Keratinocyte (primary cell): ENCODE measurements at regions not wholly inside any gene's neighbourhood (a gene's known extent, or its start where the extent isn't known, plus 50 kb on each side); places are given as distances from the start of the nearest gene placed in this dataset.

Source experiments
- DNase-seq: peaks from one replicate; pipeline ENCODE4 v3.0.0-alpha.2; 2011; ENCODE audit warnings: low read depth, missing footprints, low spot score
- FAIRE-seq: peaks from 2 replicates; lab custom pipeline; 2011; peaks lifted over from hg19 to GRCh38; lab: Jason Lieb, UNC
- H2AFZ ChIP-seq: 2 replicates; pipeline ENCODE4 v1.6.0; 2012; ENCODE audit warnings: low read length, control low read depth, inconsistent platforms; ENCODE audit not compliant: control insufficient read depth
- H3K27ac ChIP-seq: 2 replicates; pipeline ENCODE4 v1.5.1; 2011; ENCODE audit warnings: low read length; ENCODE audit not compliant: control insufficient read depth, insufficient read depth
- H3K27me3 ChIP-seq: 3 replicates; pipeline ENCODE4 v1.6.0; 2011; ENCODE audit warnings: low read length; ENCODE audit not compliant: control insufficient read depth, insufficient read depth; ENCODE audit errors: extremely low read depth
- H3K36me3 ChIP-seq, 2 experiments: 2 replicates in 1 of 2; 3 replicates in 1 of 2; pipeline ENCODE4 v1.5.1; 2011; ENCODE audit warnings: low read length in 2 of 2, mild to moderate bottlenecking in 1 of 2; ENCODE audit not compliant: control insufficient read depth in 2 of 2, insufficient read depth in 2 of 2; ENCODE audit errors: extremely low read depth in 1 of 2
- H3K4me1 ChIP-seq: 3 replicates; pipeline ENCODE4 v1.5.1; 2011; ENCODE audit warnings: low read length; ENCODE audit not compliant: control insufficient read depth, insufficient read depth; ENCODE audit errors: extremely low read depth
- H3K4me2 ChIP-seq: 3 replicates; pipeline ENCODE4 v1.6.0; 2011; ENCODE audit warnings: low read depth, low read length; ENCODE audit not compliant: control insufficient read depth, insufficient read depth; ENCODE audit errors: extremely low read depth
- H3K4me3 ChIP-seq, 3 experiments: fragments of 200-600 bp in 1 of 3; sonication (generic) in 1 of 3; 2 replicates in 2 of 3; 3 replicates in 1 of 3; pipeline ENCODE4 v1.5.1; 2011 to 2016; ENCODE audit warnings: low read length in 3 of 3, mild to moderate bottlenecking in 3 of 3, control low read depth in 2 of 3, inconsistent platforms in 1 of 3, low read depth in 1 of 3, mixed read lengths in 1 of 3, mixed run types in 1 of 3, moderate library complexity in 1 of 3; ENCODE audit not compliant: control insufficient read depth in 2 of 3, insufficient read depth in 2 of 3; ENCODE audit errors: extremely low read depth in 1 of 3
- H3K79me2 ChIP-seq: 2 replicates; pipeline ENCODE4 v1.6.0; 2012; ENCODE audit warnings: low read length; ENCODE audit not compliant: control insufficient read depth, insufficient read depth
- H3K9ac ChIP-seq: 3 replicates; pipeline ENCODE4 v1.6.0; 2011; ENCODE audit warnings: low read length; ENCODE audit not compliant: control insufficient read depth, insufficient read depth; ENCODE audit errors: extremely low read depth
- H3K9me1 ChIP-seq: 3 replicates; pipeline ENCODE4 v1.6.0; 2011; ENCODE audit warnings: low read length; ENCODE audit not compliant: control insufficient read depth, insufficient read depth; ENCODE audit errors: extremely low read depth
- H3K9me3 ChIP-seq: 2 replicates; pipeline ENCODE4 v1.5.1; 2012; ENCODE audit warnings: low read depth, low read length; ENCODE audit not compliant: control insufficient read depth
- H4K20me1 ChIP-seq: 3 replicates; pipeline ENCODE4 v1.6.0; 2011; ENCODE audit warnings: low read length; ENCODE audit not compliant: control insufficient read depth, insufficient read depth; ENCODE audit errors: extremely low read depth
- CTCF ChIP-seq, 3 experiments: IDR thresholded peaks in 1 of 3; conservative IDR thresholded peaks in 1 of 3; optimal IDR thresholded peaks in 1 of 3; 2 replicates in 2 of 3; 3 replicates in 1 of 3; pipeline versions ENCODE3 to v1.5.1; 2011; ENCODE audit warnings: low read length in 3 of 3, mild to moderate bottlenecking in 3 of 3, moderate library complexity in 2 of 3, control low read depth in 1 of 3, inconsistent platforms in 1 of 3; ENCODE audit not compliant: insufficient read depth in 2 of 3; ENCODE audit errors: extremely low read depth in 1 of 3
- EZH2 ChIP-seq: IDR thresholded peaks from one replicate; pipeline ENCODE4 v1.6.1; 2012; ENCODE audit warnings: inconsistent platforms, mild to moderate bottlenecking, low read length, moderate library complexity
- dilution Hi-C: fragments of 300-500 bp; cut with MboI; formaldehyde crosslinking; loops from one replicate; pipeline ENCODE4 v1.7.0; 2020; ENCODE audit warnings: low sequenced_read_pairs; ENCODE audit not compliant: extremely low pct_ligation_motif_present

GRCh38 chr7:109527833-109528232 lies 958.2 kb downstream of the DNAJB9 start:
- FAIRE-seq (no peak), DNase-seq (no peak)
- no peak overlapping the region for H3K9ac ChIP-seq
- no peak overlapping the region for H3K4me2 ChIP-seq
- no peaks in the 10 kb centered on the region for H4K20me1 ChIP-seq
- H3K4me1 ChIP-seq: no peaks in the 10 kb centered on the region
- no peak overlapping the region for H2AFZ ChIP-seq
- dilution Hi-C loops: no loop called here
- H3K4me3 ChIP-seq: no peak overlapping the region
- H3K36me3 ChIP-seq: no peaks in the 10 kb centered on the region
- no peaks in the 10 kb centered on the region for H3K27me3 ChIP-seq
- TF ChIP-seq CTCF (optimal IDR thresholded peaks at IDR 0.05 in 1 of 3, IDR thresholded peaks at IDR 0.05 in 1 of 3, conservative IDR thresholded peaks at IDR 0.05 in 1 of 3; ENCODE audit: extremely low read depth in 1 of 3, insufficient read depth in 2 of 3, low read length in 3 of 3): no peak
- no peak for TF ChIP-seq EZH2
- H3K9me1 ChIP-seq: no peaks in the 10 kb centered on the region
- H3K79me2 ChIP-seq: no peaks in the 10 kb centered on the region
- H3K27ac ChIP-seq: no peak overlapping the region
- no peaks in the 10 kb centered on the region for H3K9me3 ChIP-seq

- H4K20me1 ChIP-seq: no peaks in the 10 kb centered on the region
- DNase-seq: no peak
Observed at GRCh38 chr7:109529712-109530111, 960.0 kb downstream of the DNAJB9 start.

More at GRCh38 chr7:109529712-109530111, 960.0 kb downstream of the DNAJB9 start:
- Histone ChIP-seq H3K79me2 (no peaks in the 10 kb centered on the region), H3K4me1 (no peaks in the 10 kb centered on the region), H3K9me1 (no peaks in the 10 kb centered on the region), H3K36me3 (no peaks in the 10 kb centered on the region), H3K27ac (no peak overlapping the region), H3K27me3 (no peaks in the 10 kb centered on the region), H3K9ac (no peak overlapping the region), H2AFZ (no peak overlapping the region), H3K4me2 (no peak overlapping the region), H3K4me3 (no peak overlapping the region), H3K9me3 (no peaks in the 10 kb centered on the region)
- dilution Hi-C loops: no loop called here
- TF ChIP-seq EZH2 (no peak), CTCF (optimal IDR thresholded peaks at IDR 0.05 in 1 of 3, IDR thresholded peaks at IDR 0.05 in 1 of 3, conservative IDR thresholded peaks at IDR 0.05 in 1 of 3; ENCODE audit: extremely low read depth in 1 of 3, insufficient read depth in 2 of 3, low read length in 3 of 3) (no peak)
- no peak for FAIRE-seq
